Renal pelvis (tissue), 1 donor: ENCODE measurements at regions not wholly inside any gene's neighbourhood (a gene's known extent, or its start where the extent isn't known, plus 50 kb on each side); places are given as distances from the start of the nearest gene placed in this dataset.

Experiments used
- DNase-seq: peaks from one replicate; pipeline ENCODE4 v3.0.0-alpha.2; 2013

GRCh38 chr16:64047207-64047606 lies 1074.7 kb downstream of the CDH11 start:
- no peak for DNase-seq

GRCh38 chr16:64035337-64035736 lies 1086.5 kb downstream of the CDH11 start:
- no peak for DNase-seq

- DNase-seq = no peak
These were observed 1102.5 kb downstream of the CDH11 start for GRCh38 chr16:64019339-64019738.

- no peak for DNase-seq
These were observed 1104.1 kb downstream of the CDH11 start for GRCh38 chr16:64017796-64018195.

- DNase-seq = peak; percentile 4
These were observed 1108.0 kb downstream of the CDH11 start for GRCh38 chr16:64013856-64014255.

GRCh38 chr16:64012166-64012565 lies 1109.7 kb downstream of the CDH11 start:
- DNase-seq = no peak

- no peak for DNase-seq
These were observed 1110.2 kb downstream of the CDH11 start for GRCh38 chr16:64011650-64012049.

GRCh38 chr16:64008131-64008530 lies 1113.7 kb downstream of the CDH11 start:
- DNase-seq = no peak

- DNase-seq = no peak
These were observed 1117.7 kb downstream of the CDH11 start for GRCh38 chr16:64004116-64004515.

- no peak for DNase-seq
These were observed 1126.8 kb downstream of the CDH11 start for GRCh38 chr16:63995025-63995424.

GRCh38 chr16:63983401-63983800 lies 1138.5 kb downstream of the CDH11 start:
- peak; percentile 49 for DNase-seq

- DNase-seq = no peak
These were observed 1139.1 kb downstream of the CDH11 start for GRCh38 chr16:63982741-63983140.

- no peak for DNase-seq
These were observed 1139.8 kb downstream of the CDH11 start for GRCh38 chr16:63982110-63982509.

GRCh38 chr16:63981639-63982038 lies 1140.2 kb downstream of the CDH11 start:
- no peak for DNase-seq

GRCh38 chr16:63980763-63981162 lies 1141.1 kb downstream of the CDH11 start:
- no peak for DNase-seq

- no peak for DNase-seq
These were observed 1143.6 kb downstream of the CDH11 start for GRCh38 chr16:63978240-63978639.

- DNase-seq = no peak
These were observed 1145.5 kb downstream of the CDH11 start for GRCh38 chr16:63976345-63976744.

- no peak for DNase-seq
These were observed 1146.2 kb downstream of the CDH11 start for GRCh38 chr16:63975669-63976068.

- no peak for DNase-seq
These were observed 1153.9 kb downstream of the CDH11 start for GRCh38 chr16:63967966-63968365.

- DNase-seq = no peak
These were observed 1161.5 kb downstream of the CDH11 start for GRCh38 chr16:63960321-63960720.

GRCh38 chr16:63947022-63947421 lies 1174.8 kb downstream of the CDH11 start:
- no peak for DNase-seq

GRCh38 chr16:63945806-63946205 lies 1176.1 kb downstream of the CDH11 start:
- DNase-seq = no peak

GRCh38 chr16:63943566-63943965 lies 1178.3 kb downstream of the CDH11 start:
- peak; percentile 0 for DNase-seq

GRCh38 chr16:63938661-63939060 lies 1183.2 kb downstream of the CDH11 start:
- no peak for DNase-seq

- no peak for DNase-seq
These were observed 1188.0 kb downstream of the CDH11 start for GRCh38 chr16:63933841-63934240.
